ACC112 (cell line): ENCODE measurements at regions not wholly inside any gene's neighbourhood (a gene's known extent, or its start where the extent isn't known, plus 50 kb on each side); places are given as distances from the start of the nearest gene placed in this dataset.
"Not testable (repeated sequence)": the region's sequence is repeated elsewhere in the genome, so short reads cannot be mapped to it uniquely, and the experiment has no call there.

Experiments used
- H2AFZ ChIP-seq: fragments of 200-600 bp; sonication (generic); one replicate; pipeline ENCODE4 v1.6.0; 2017; ENCODE audit warnings: antibody characterized with exemption, low read length; ENCODE audit not compliant: unreplicated experiment
- H3K27ac ChIP-seq: fragments of 200-600 bp; sonication (generic); 2 replicates; pipeline ENCODE4 v1.5.1; 2014; ENCODE audit warnings: low read depth, mild to moderate bottlenecking, antibody characterized with exemption, low read length, moderate library complexity
- H3K27me3 ChIP-seq: fragments of 200-600 bp; sonication (generic); 2 replicates; pipeline ENCODE4 v1.6.1; 2014; ENCODE audit warnings: mild to moderate bottlenecking, antibody characterized with exemption, low read length, moderate library complexity, mixed read lengths; ENCODE audit not compliant: insufficient read depth
- H3K36me3 ChIP-seq: fragments of 200-600 bp; sonication (generic); 2 replicates; pipeline ENCODE4 v1.6.1; 2016; ENCODE audit warnings: mild to moderate bottlenecking, antibody characterized with exemption, low read length, moderate library complexity, mixed read lengths; ENCODE audit not compliant: insufficient read depth
- H3K4me1 ChIP-seq: fragments of 200-600 bp; sonication (generic); one replicate; pipeline ENCODE4 v1.6.1; 2016; ENCODE audit warnings: low read length, mixed read lengths; ENCODE audit not compliant: insufficient read depth, unreplicated experiment, control insufficient read depth
- H3K4me3 ChIP-seq: fragments of 200-600 bp; sonication (generic); 2 replicates; pipeline ENCODE4 v1.5.1; 2014; ENCODE audit warnings: mild to moderate bottlenecking, low read depth, low read length
- H3K79me2 ChIP-seq: fragments of 200-600 bp; sonication (generic); one replicate; pipeline ENCODE4 v1.6.0; 2016; ENCODE audit warnings: low read length; ENCODE audit not compliant: control insufficient read depth, unreplicated experiment, insufficient read depth

DNA sequence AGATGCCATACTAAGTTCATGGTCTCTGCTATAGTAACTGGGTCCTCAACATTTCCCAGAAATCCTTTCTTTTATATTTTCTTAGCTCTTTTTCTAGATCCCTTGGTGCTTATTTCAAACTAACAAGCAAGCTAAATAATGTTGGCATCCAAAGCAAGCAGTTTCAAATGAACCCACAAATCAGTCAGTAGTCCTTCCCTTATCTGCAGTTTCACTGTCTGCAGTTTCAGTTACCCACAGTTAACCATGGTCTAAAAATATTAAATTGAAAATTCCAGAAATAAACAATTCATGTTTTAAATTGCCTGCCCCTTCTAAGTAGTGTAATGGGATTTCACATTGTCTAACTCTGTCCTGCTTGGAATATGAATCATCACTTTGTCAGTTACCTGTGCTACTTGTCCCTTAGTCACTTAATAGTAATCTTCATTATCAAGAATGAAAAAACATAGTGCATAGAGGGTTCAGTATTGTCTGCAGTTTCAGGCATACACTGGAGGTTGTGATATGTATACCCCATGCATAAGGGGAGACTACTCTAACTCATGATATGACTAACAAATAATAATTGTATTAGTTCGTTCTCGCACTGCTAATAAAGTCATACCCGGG lies 633.7 kb downstream of the MECOM start:
- H3K27ac ChIP-seq: no peak overlapping the region
- H3K4me1 ChIP-seq: peaks cover 26% of the 10 kb centered on the region
- H3K27me3 ChIP-seq: no peaks in the 10 kb centered on the region
- H3K79me2 ChIP-seq: no peaks in the 10 kb centered on the region
- H2AFZ ChIP-seq: no peak overlapping the region
- H3K4me3 ChIP-seq: no peak overlapping the region
- H3K36me3 ChIP-seq: no peaks in the 10 kb centered on the region

DNA sequence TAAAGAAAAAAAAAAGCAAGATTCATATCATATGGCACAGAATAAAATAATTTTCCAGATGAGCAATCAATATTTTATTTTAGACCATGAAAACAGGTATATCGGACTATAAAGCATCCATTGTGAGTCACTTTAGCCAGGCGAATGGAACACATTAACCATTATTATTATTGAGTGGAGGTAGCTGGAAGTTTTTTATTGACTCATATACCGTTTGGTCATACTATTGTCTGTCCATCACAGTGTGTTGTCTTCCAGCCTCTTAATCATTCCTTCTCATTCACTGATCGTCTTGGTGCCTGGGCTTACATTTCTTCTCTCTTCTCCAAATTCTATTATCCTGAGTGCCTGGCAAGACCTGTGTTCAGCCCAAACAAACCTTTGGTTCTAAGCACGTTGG lies 634.8 kb downstream of the MECOM start:
- Histone ChIP-seq H3K4me3 (no peak overlapping the region), H3K36me3 (no peaks in the 10 kb centered on the region), H3K79me2 (no peaks in the 10 kb centered on the region), H3K27me3 (no peaks in the 10 kb centered on the region), H3K27ac (no peak overlapping the region), H2AFZ (no peak overlapping the region), H3K4me1 (peaks cover 31% of the 10 kb centered on the region)

- H3K27me3 ChIP-seq: no peaks in the 10 kb centered on the region
- no peaks in the 10 kb centered on the region for H3K36me3 ChIP-seq
- H3K4me1 ChIP-seq: peaks cover 49% of the 10 kb centered on the region
- H3K79me2 ChIP-seq: no peaks in the 10 kb centered on the region
- H2AFZ ChIP-seq: peak overlapping the region; percentile 73
- H3K4me3 ChIP-seq: peak overlapping the region; percentile 72
- peak overlapping the region; percentile 85 for H3K27ac ChIP-seq
Measured at GRCh38 chr3:169026543-169027182, 636.8 kb downstream of the MECOM start.

DNA sequence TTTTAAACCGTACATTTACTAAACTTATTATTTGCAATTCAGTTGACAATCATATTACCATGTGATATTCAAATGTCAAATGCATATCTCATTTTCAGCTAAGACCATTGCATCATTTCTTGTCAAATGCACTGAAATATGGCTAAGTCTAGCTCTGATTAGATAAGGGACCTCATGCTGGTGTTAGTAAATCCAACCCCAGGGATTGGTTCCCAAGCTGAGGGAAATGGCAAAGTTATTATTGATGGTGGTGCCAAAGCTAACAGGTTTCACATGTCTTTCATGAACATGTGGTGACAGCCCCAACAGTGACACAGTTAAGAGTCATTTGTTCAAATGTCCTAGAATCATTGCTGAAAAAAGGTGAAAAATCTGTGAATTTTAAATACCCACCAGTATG lies 641.1 kb downstream of the MECOM start:
- Histone ChIP-seq H3K36me3 (no peaks in the 10 kb centered on the region), H3K79me2 (no peaks in the 10 kb centered on the region), H2AFZ (no peak overlapping the region), H3K4me1 (peaks cover 40% of the 10 kb centered on the region), H3K27me3 (no peaks in the 10 kb centered on the region), H3K4me3 (no peak overlapping the region), H3K27ac (no peak overlapping the region)

GRCh38 chr3:169020371-169020770 lies 643.1 kb downstream of the MECOM start:
- Histone ChIP-seq H3K27ac (no peak overlapping the region), H3K4me1 (peaks cover 23% of the 10 kb centered on the region)

GRCh38 chr3:169009453-169009852 lies 654.1 kb downstream of the MECOM start:
- Histone ChIP-seq H3K36me3 (no peaks in the 10 kb centered on the region), H2AFZ (no peak overlapping the region), H3K79me2 (no peaks in the 10 kb centered on the region), H3K27ac (no peak overlapping the region), H3K4me3 (no peak overlapping the region), H3K4me1 (no peaks in the 10 kb centered on the region), H3K27me3 (no peaks in the 10 kb centered on the region)

More at GRCh38 chr3:169020371-169020770, 643.1 kb downstream of the MECOM start:
- Histone ChIP-seq H3K27me3 (no peaks in the 10 kb centered on the region), H3K4me3 (no peak overlapping the region), H2AFZ (no peak overlapping the region), H3K79me2 (no peaks in the 10 kb centered on the region), H3K36me3 (no peaks in the 10 kb centered on the region)

DNA sequence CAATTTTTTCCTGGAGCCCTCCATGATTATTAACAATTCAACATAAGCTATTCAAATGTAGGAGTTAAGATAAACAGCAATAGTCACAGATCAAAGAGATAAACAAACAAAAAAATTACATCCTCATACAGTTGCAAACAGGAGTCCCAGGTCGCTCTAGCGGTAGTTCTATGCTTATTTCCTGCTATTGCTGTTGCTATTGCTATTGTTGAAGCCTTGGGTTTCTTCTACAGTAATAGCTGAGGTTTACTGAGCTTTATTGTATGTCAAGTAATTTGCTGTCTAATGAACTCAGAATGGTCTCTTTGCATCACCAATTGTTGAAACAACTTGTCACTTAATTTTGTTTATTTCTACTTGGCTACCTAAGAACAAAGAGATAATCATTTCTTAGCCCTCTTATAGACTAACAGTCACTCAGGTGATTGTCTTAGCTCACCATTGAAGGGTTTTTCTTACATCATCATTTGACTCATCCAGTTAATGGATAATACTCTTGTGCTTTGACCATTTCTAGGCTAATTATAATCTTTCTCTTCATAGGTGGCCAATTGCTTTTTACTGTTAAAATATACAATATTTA lies 654.6 kb downstream of the MECOM start:
- no peak overlapping the region for H2AFZ ChIP-seq
- no peaks in the 10 kb centered on the region for H3K4me1 ChIP-seq
- no peaks in the 10 kb centered on the region for H3K27me3 ChIP-seq
- H3K27ac ChIP-seq: no peak overlapping the region
- no peak overlapping the region for H3K4me3 ChIP-seq
- H3K79me2 ChIP-seq: no peaks in the 10 kb centered on the region
- H3K36me3 ChIP-seq: no peaks in the 10 kb centered on the region

GRCh38 chr3:169007145-169007544 lies 656.4 kb downstream of the MECOM start:
- no peak overlapping the region for H2AFZ ChIP-seq
- H3K27me3 ChIP-seq: no peaks in the 10 kb centered on the region
- no peak overlapping the region for H3K4me3 ChIP-seq
- H3K79me2 ChIP-seq: no peaks in the 10 kb centered on the region
- no peak overlapping the region for H3K27ac ChIP-seq
- peaks cover 3% of the 10 kb centered on the region for H3K4me1 ChIP-seq
- H3K36me3 ChIP-seq: no peaks in the 10 kb centered on the region

GRCh38 chr3:169006398-169006797 lies 657.1 kb downstream of the MECOM start:
- H3K27ac ChIP-seq, H3K79me2 ChIP-seq, H3K4me3 ChIP-seq, H3K36me3 ChIP-seq, H2AFZ ChIP-seq, H3K4me1 ChIP-seq, H3K27me3 ChIP-seq: not testable (repeated sequence)

DNA sequence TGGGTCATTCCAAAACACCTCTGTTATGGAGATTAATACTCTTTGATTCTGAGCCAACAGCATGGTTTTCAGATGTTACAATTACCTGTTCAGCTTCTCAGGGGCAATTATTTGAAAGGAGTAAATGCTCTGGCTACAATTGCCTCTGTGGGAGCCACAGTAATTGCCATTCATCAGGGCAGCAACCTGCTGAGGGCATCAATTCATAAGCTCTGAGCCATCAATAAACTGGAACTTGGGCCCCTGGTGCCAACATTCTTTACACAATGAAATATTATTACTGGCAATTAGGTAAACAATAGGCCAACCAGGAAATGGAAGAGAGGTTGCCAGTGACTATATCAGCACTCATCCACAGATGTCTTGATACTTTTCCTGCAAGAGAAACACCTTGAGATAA lies 660.8 kb downstream of the MECOM start:
- no peak overlapping the region for H3K27ac ChIP-seq
- H3K4me1 ChIP-seq: peaks cover 3% of the 10 kb centered on the region
- H3K27me3 ChIP-seq: no peaks in the 10 kb centered on the region
- no peaks in the 10 kb centered on the region for H3K79me2 ChIP-seq
- no peak overlapping the region for H2AFZ ChIP-seq
- no peak overlapping the region for H3K4me3 ChIP-seq
- H3K36me3 ChIP-seq: no peaks in the 10 kb centered on the region

DNA sequence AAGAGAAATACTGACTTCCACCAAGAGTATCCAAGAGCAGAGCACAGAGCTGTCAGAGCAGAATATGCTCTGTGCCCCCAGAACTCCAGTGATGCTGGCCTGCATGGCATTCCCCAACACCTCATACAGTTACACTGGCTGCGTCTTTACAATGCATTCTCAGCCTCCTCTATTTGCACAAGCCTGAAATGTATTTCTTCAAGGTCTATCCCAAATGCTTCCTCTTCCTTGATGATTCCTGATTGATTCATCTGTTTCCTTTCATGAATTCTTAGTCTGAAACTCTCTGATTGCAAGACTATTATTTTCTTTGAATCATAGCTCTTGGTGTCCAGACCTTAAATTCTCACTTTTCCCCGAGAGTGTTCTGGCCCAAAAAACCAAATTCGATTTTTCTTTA lies 664.7 kb downstream of the MECOM start:
- Histone ChIP-seq H3K36me3 (no peaks in the 10 kb centered on the region), H2AFZ (no peak overlapping the region), H3K79me2 (no peaks in the 10 kb centered on the region), H3K27ac (no peak overlapping the region), H3K27me3 (no peaks in the 10 kb centered on the region), H3K4me3 (no peak overlapping the region), H3K4me1 (peaks cover 8% of the 10 kb centered on the region)
